HL-60 (cell line): ENCODE measurements at regions not wholly inside any gene's neighbourhood (a gene's known extent, or its start where the extent isn't known, plus 50 kb on each side); places are given as distances from the start of the nearest gene placed in this dataset.

Experiments used
- DNase-seq, 2 experiments: peaks; one replicate each; pipeline ENCODE4 v3.0.0-alpha.2; 2010 to 2020; ENCODE audit warnings: low read depth in 1 of 2, low spot score in 1 of 2
- H3K27ac ChIP-seq: fragments of 250-450 bp; sonication (Bioruptor Pico); replicated peaks from 2 replicates; pipeline ENCODE4 v1.5.1; 2020; ENCODE audit warnings: mild to moderate bottlenecking, moderate library complexity
- H3K27me3 ChIP-seq: fragments of 250-450 bp; sonication (Bioruptor Pico); 2 replicates; pipeline ENCODE4 v1.5.1; 2021; ENCODE audit warnings: mild to moderate bottlenecking, moderate library complexity; ENCODE audit not compliant: insufficient read depth, poor library complexity, severe bottlenecking
- H3K4me3 ChIP-seq: replicated peaks from 2 replicates; pipeline ENCODE4 v1.5.1; 2011; ENCODE audit warnings: mild to moderate bottlenecking, control low read depth, low read length; ENCODE audit not compliant: insufficient read depth
- GABPA ChIP-seq: IDR thresholded peaks from 2 replicates; pipeline ENCODE4 v1.6.1; 2012; ENCODE audit warnings: low read depth
- POLR2AphosphoS5 ChIP-seq: IDR thresholded peaks from 2 replicates; pipeline ENCODE4 v1.6.1; 2012; ENCODE audit warnings: low read depth
- SPI1 ChIP-seq: IDR thresholded peaks from 2 replicates; pipeline ENCODE4 v1.6.1; 2012; ENCODE audit warnings: low read depth, mild to moderate bottlenecking, borderline replicate concordance
- TF ChIP-seq, protein P1 (sequence below): IDR thresholded peaks from one replicate; pipeline ENCODE4 v1.5.1; 2011; ENCODE audit warnings: low read length, control low read depth, inconsistent platforms; ENCODE audit not compliant: insufficient read depth
- TF ChIP-seq, protein P2 (sequence below): IDR thresholded peaks from 2 replicates; pipeline ENCODE4 v1.6.1; 2012; ENCODE audit warnings: low read depth; ENCODE audit not compliant: insufficient replicate concordance

DNA sequence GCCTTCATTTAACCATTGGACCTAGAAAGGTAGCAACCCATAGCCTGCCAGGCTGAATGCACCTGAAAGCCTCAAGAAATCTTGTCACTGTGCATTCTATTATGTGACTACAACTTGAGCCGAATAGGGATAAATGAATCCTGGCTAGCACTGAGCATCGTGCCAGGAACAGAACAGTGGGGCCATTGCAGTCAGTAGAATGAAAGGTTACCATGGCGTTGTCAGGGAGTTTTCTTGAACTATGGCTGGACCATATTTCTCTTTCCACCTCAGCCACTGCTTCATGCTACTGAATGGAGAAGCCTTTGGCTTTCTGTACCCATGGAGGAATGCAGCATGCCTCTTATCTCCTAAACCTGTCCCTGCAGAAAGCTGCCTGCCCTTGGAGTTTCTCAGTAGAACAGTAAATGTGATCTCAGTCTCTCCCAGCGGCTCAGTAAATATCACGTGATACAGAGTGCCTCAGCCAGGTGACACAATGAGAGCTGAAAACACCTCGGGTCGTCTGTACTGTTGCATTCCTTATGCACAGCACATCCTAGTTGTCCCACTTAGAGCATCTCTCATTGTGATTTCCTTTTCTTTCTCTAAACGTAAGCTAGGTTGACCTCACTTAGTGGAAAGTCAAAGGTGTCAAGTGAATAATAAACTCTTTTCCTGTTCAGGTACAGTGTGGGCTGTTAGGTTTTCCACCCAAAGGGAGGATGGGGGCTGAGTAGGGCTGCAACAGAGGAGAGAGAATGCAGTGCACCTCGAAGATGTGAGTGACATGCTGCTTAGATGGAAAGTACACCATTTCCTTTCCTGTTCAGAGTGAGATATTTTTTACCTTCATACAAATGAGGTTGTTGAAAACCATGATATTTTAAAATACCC, 115.3 kb downstream of the MACIR start:
- TF ChIP-seq SPI1 (no peak), GABPA (no peak), POLR2AphosphoS5 (no peak)
- TF ChIP-seq, protein P1, sequence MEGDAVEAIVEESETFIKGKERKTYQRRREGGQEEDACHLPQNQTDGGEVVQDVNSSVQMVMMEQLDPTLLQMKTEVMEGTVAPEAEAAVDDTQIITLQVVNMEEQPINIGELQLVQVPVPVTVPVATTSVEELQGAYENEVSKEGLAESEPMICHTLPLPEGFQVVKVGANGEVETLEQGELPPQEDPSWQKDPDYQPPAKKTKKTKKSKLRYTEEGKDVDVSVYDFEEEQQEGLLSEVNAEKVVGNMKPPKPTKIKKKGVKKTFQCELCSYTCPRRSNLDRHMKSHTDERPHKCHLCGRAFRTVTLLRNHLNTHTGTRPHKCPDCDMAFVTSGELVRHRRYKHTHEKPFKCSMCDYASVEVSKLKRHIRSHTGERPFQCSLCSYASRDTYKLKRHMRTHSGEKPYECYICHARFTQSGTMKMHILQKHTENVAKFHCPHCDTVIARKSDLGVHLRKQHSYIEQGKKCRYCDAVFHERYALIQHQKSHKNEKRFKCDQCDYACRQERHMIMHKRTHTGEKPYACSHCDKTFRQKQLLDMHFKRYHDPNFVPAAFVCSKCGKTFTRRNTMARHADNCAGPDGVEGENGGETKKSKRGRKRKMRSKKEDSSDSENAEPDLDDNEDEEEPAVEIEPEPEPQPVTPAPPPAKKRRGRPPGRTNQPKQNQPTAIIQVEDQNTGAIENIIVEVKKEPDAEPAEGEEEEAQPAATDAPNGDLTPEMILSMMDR = no peak
- TF ChIP-seq, protein P2, sequence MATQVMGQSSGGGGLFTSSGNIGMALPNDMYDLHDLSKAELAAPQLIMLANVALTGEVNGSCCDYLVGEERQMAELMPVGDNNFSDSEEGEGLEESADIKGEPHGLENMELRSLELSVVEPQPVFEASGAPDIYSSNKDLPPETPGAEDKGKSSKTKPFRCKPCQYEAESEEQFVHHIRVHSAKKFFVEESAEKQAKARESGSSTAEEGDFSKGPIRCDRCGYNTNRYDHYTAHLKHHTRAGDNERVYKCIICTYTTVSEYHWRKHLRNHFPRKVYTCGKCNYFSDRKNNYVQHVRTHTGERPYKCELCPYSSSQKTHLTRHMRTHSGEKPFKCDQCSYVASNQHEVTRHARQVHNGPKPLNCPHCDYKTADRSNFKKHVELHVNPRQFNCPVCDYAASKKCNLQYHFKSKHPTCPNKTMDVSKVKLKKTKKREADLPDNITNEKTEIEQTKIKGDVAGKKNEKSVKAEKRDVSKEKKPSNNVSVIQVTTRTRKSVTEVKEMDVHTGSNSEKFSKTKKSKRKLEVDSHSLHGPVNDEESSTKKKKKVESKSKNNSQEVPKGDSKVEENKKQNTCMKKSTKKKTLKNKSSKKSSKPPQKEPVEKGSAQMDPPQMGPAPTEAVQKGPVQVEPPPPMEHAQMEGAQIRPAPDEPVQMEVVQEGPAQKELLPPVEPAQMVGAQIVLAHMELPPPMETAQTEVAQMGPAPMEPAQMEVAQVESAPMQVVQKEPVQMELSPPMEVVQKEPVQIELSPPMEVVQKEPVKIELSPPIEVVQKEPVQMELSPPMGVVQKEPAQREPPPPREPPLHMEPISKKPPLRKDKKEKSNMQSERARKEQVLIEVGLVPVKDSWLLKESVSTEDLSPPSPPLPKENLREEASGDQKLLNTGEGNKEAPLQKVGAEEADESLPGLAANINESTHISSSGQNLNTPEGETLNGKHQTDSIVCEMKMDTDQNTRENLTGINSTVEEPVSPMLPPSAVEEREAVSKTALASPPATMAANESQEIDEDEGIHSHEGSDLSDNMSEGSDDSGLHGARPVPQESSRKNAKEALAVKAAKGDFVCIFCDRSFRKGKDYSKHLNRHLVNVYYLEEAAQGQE = no peak
- no peak for DNase-seq
- H3K4me3 ChIP-seq = no peak overlapping the region
- H3K27me3 ChIP-seq = no peaks in the 10 kb centered on the region
- H3K27ac ChIP-seq = no peak overlapping the region

DNA sequence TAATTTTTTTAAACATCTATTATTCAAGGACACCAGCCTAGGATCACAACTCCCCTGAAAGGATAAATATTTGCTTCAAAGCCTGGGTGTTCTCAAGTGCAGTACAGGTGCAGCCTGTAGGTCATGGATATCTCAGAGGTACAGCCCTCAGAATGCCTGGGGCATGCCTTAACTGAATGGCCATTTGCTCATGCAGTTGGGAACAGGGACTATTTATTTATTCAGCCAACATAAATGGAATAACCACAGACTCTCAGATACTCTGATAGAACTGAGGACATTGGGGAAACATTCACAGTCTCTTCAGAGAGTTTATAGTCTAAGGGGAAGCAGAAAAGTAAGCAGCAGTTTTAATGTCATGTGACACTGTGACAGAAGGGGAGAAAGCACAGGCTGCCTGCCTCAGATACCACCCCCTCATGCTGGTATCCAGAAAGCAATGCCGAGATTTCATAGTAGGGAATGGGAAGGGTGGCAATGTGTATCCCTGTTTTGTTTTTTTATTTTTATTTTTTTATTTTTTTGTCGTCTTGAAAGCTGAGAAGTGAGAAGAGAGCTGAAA, 112.6 kb downstream of the MACIR start:
- TF ChIP-seq, protein P1 = no peak
- TF ChIP-seq GABPA = no peak
- TF ChIP-seq, protein P2 = no peak
- no peak for TF ChIP-seq SPI1
- no peak for TF ChIP-seq POLR2AphosphoS5
- no peaks in the 10 kb centered on the region for H3K27me3 ChIP-seq
- DNase-seq = no peak
- no peak overlapping the region for H3K27ac ChIP-seq
- H3K4me3 ChIP-seq = no peak overlapping the region

DNA sequence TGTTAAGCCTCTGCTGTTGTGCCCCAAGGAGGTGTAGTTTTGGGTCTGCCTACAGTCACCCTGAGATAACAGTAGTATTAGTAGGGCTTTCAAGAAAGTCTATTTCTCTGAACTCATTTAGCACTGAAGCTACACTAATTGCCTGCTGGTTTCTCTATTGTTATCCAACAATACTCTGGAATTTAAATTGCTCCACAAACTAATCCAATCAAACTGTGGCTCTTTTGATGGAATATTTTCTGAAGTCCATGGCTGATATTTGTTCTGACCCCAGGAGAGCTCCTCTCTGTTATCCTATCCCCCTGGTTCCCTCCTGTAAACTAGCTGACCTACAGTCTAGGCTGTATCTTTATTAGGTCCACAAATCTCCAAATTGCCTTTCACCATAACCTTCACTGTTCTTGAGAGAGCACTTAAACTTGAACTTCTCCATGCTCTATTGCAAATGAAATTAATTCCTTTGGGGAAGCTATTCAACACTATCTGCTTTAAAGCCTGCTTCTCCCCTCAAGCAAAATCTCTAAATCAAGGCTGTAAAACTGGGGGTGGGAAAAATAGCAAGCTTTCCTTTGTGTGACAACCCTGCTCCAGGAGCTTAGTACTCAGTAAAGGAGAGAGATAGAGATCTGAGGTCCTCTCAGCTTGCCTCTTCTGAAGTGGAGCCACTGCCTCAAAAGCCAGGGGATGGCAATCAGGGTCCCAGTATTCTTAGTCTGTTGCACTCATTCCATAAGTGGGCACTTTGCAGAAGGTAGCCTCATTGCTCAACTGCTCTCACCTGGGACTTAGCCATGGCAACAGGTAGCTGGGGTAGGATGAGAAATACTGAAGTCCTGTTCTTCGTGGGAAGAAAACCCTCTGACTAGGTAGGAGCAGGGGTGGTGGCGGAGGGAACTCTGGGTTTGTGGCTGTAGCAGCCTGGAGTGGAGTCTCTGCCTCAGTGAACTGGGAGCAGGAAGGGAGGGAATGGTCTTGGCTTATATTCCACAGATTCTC, 110.9 kb downstream of the MACIR start:
- no peak for DNase-seq
- H3K27me3 ChIP-seq = no peaks in the 10 kb centered on the region
- TF ChIP-seq GABPA (no peak), SPI1 (no peak), POLR2AphosphoS5 (no peak)
- TF ChIP-seq, protein P1 = no peak
- TF ChIP-seq, protein P2 = no peak
- no peak overlapping the region for H3K27ac ChIP-seq
- H3K4me3 ChIP-seq = no peak overlapping the region
